A549 (cell line): ENCODE measurements at regions not wholly inside any gene's neighbourhood (a gene's known extent, or its start where the extent isn't known, plus 50 kb on each side); places are given as distances from the start of the nearest gene placed in this dataset.

Experiments
- ATAC-seq, 2 experiments: fragments of 200-7000 bp in 1 of 2; fragments of >200 bp in 1 of 2; cut with Nextera tagmentation in 1 of 2; cut with Tn5 transposase in 1 of 2; 3 replicates each; pipeline versions ENCODE4 v1.8.0 to v1.9.1; 2018 to 2020; ENCODE audit warnings: mild to moderate bottlenecking in 1 of 2, moderate library complexity in 1 of 2
- CTCF ChIA-PET: fragments of 300-600 bp; sonication (Branson Sonifier 250); formaldehyde crosslinking; extraction: SDS; loops from one replicate; lab custom pipeline; 2021; ENCODE audit warnings: antibody characterized with exemption, inconsistent platforms; lab: Yijun Ruan, JAX
- POLR2A ChIA-PET: fragments of 350-600 bp; formaldehyde crosslinking; extraction: SDS; loops from one replicate; lab custom pipeline; 2021; ENCODE audit warnings: antibody characterized with exemption, inconsistent platforms; lab: Yijun Ruan, JAX
- DNase-seq, 2 experiments: peaks; one replicate each; pipeline versions ENCODE4 v3.0.0 to v3.0.0-alpha.2; 2011 to 2016; ENCODE audit warnings: low read depth in 1 of 2, low spot score in 1 of 2
- FAIRE-seq: peaks from 2 replicates; lab custom pipeline; 2011; peaks lifted over from hg19 to GRCh38; lab: Jason Lieb, UNC
- H3K27ac ChIP-seq, 2 experiments: fragments of >200 bp; sonication (Bioruptor Twin); formaldehyde crosslinking; 3 replicates each; pipeline ENCODE4 v1.5.1; 2016 to 2017
- H3K4me1 ChIP-seq: fragments of >200 bp; sonication (Bioruptor Twin); formaldehyde crosslinking; 3 replicates; pipeline ENCODE4 v1.6.1; 2016
- H3K4me2 ChIP-seq: fragments of >200 bp; sonication (Bioruptor Twin); formaldehyde crosslinking; 3 replicates; pipeline ENCODE4 v1.6.1; 2016
- H3K4me3 ChIP-seq: fragments of >200 bp; sonication (Bioruptor Twin); formaldehyde crosslinking; 3 replicates; pipeline ENCODE4 v1.5.1; 2016
- H3K9me3 ChIP-seq: fragments of >200 bp; sonication (Bioruptor Twin); formaldehyde crosslinking; 3 replicates; pipeline ENCODE4 v1.6.1; 2016
- ATOH8 ChIP-seq: fragments of 250-450 bp; sonication (Bioruptor Pico); IDR thresholded peaks from 2 replicates; pipeline ENCODE4 v1.5.0; 2020; ENCODE audit warnings: low read depth, mild to moderate bottlenecking, moderate library complexity
- BCL3 ChIP-seq: fragments of >200 bp; sonication (Bioruptor Twin); formaldehyde crosslinking; IDR thresholded peaks from 3 replicates; pipeline ENCODE4 v1.6.1; 2016
- BHLHE40 ChIP-seq: IDR thresholded peaks from 2 replicates; pipeline ENCODE4 v1.6.1; 2012; ENCODE audit warnings: low read depth, low read length, inconsistent platforms
- CBX2 ChIP-seq: fragments of 200-600 bp; sonication (generic); IDR thresholded peaks from 2 replicates; pipeline ENCODE4 v1.6.1; 2016; ENCODE audit warnings: low read depth, mild to moderate bottlenecking, borderline replicate concordance
- CEBPB ChIP-seq, 2 experiments: fragments of >200 bp in 1 of 2; sonication (Bioruptor Twin) in 1 of 2; formaldehyde crosslinking in 1 of 2; IDR thresholded peaks; 2 replicates each; pipeline ENCODE4 v1.6.1; 2012 to 2016
- CHD4 ChIP-seq: fragments of 200-600 bp; sonication (generic); IDR thresholded peaks from 2 replicates; pipeline ENCODE4 v1.6.1; 2016; ENCODE audit warnings: antibody characterized with exemption, mild to moderate bottlenecking, borderline replicate concordance
- CTCF ChIP-seq: fragments of >200 bp; sonication (Bioruptor Twin); formaldehyde crosslinking; IDR thresholded peaks from 3 replicates; pipeline ENCODE4 v1.5.1; 2016
- E2F6 ChIP-seq: IDR thresholded peaks from 2 replicates; pipeline ENCODE4 v1.6.1; 2012; ENCODE audit warnings: low read depth, borderline replicate concordance
- EHMT2 ChIP-seq: fragments of 200-600 bp; sonication (generic); IDR thresholded peaks from 2 replicates; pipeline ENCODE4 v1.6.1; 2016; ENCODE audit warnings: antibody characterized with exemption, low read depth, mild to moderate bottlenecking, moderate library complexity
- ELK1 ChIP-seq: fragments of 150-350 bp; IDR thresholded peaks from 2 replicates; pipeline ENCODE4 v1.6.1; 2014; ENCODE audit warnings: low read depth, mild to moderate bottlenecking, low read length
- ESRRA ChIP-seq: fragments of 150-350 bp; IDR thresholded peaks from 2 replicates; pipeline ENCODE4 v1.6.1; 2014; ENCODE audit warnings: mild to moderate bottlenecking, low read length, borderline replicate concordance
- FOSB ChIP-seq: fragments of 250-450 bp; sonication (Bioruptor Pico); IDR thresholded peaks from 2 replicates; pipeline ENCODE4 v1.5.0; 2020; ENCODE audit warnings: mild to moderate bottlenecking, moderate library complexity
- FOXS1 ChIP-seq: fragments of 250-450 bp; sonication (Bioruptor Pico); IDR thresholded peaks from 2 replicates; pipeline ENCODE4 v1.5.0; 2020; ENCODE audit warnings: mild to moderate bottlenecking, moderate library complexity
- HEYL ChIP-seq: fragments of 250-450 bp; sonication (Bioruptor Pico); IDR thresholded peaks from 2 replicates; pipeline ENCODE4 v1.8.0; 2021; ENCODE audit warnings: mild to moderate bottlenecking, moderate library complexity
- HOXB5 ChIP-seq: fragments of 250-450 bp; sonication (Bioruptor Pico); IDR thresholded peaks from 2 replicates; pipeline ENCODE4 v1.5.0; 2020; ENCODE audit warnings: mild to moderate bottlenecking, moderate library complexity
- JUNB ChIP-seq: fragments of >200 bp; sonication (Bioruptor Twin); formaldehyde crosslinking; IDR thresholded peaks from 2 replicates; pipeline ENCODE4 v1.6.1; 2016
- KDM1A ChIP-seq: fragments of 200-600 bp; sonication (generic); IDR thresholded peaks from 2 replicates; pipeline ENCODE4 v1.6.1; 2016; ENCODE audit warnings: low read depth, mild to moderate bottlenecking
- KDM5A ChIP-seq: fragments of 200-600 bp; sonication (generic); IDR thresholded peaks from 2 replicates; pipeline ENCODE4 v1.6.1; 2016; ENCODE audit warnings: antibody characterized with exemption, mild to moderate bottlenecking
- MAX ChIP-seq: IDR thresholded peaks from 2 replicates; pipeline ENCODE4 v1.6.1; 2012
- NFE2L2 ChIP-seq: fragments of 150-350 bp; conservative IDR thresholded peaks from 2 replicates; pipeline ENCODE4 v1.6.1; 2014; ENCODE audit warnings: low read length
- PBX3 ChIP-seq: IDR thresholded peaks from 2 replicates; pipeline ENCODE4 v1.6.1; 2012
- PHF8 ChIP-seq: fragments of 200-600 bp; sonication (generic); IDR thresholded peaks from 2 replicates; pipeline ENCODE4 v1.6.1; 2016; ENCODE audit warnings: low read depth, mild to moderate bottlenecking, antibody characterized with exemption, moderate library complexity, borderline replicate concordance
- POLR2AphosphoS2 ChIP-seq: conservative IDR thresholded peaks from 2 replicates; pipeline ENCODE4 v1.6.1; 2012; ENCODE audit warnings: low read length, improper control_type of control experiment, inconsistent platforms
- RARB ChIP-seq: fragments of 250-450 bp; sonication (Bioruptor Pico); IDR thresholded peaks from 2 replicates; pipeline ENCODE4 v1.8.0; 2021; ENCODE audit warnings: mild to moderate bottlenecking, moderate library complexity
- RFX5 ChIP-seq: fragments of 450-650 bp; IDR thresholded peaks from 2 replicates; pipeline ENCODE4 v1.7.1; 2014; ENCODE audit warnings: antibody characterized with exemption, mild to moderate bottlenecking, moderate library complexity
- SMC3 ChIP-seq: fragments of >200 bp; sonication (Bioruptor Twin); formaldehyde crosslinking; IDR thresholded peaks from 3 replicates; pipeline ENCODE4 v1.6.1; 2018; ENCODE audit warnings: inconsistent platforms
- USF2 ChIP-seq: fragments of 450-650 bp; IDR thresholded peaks from 2 replicates; pipeline ENCODE4 v1.6.1; 2014; ENCODE audit warnings: antibody characterized with exemption
- ZNF302 ChIP-seq: fragments of 250-450 bp; sonication (Bioruptor Pico); IDR thresholded peaks from 2 replicates; pipeline ENCODE4 v1.9.0; 2021; ENCODE audit warnings: inconsistent platforms, mild to moderate bottlenecking, moderate library complexity
- ZSCAN20 ChIP-seq: fragments of 250-450 bp; sonication (Bioruptor Pico); IDR thresholded peaks from 2 replicates; pipeline ENCODE4 v1.8.0; 2022; ENCODE audit warnings: mild to moderate bottlenecking, moderate library complexity
- WGBS: methylation state at CpG from one replicate; pipeline ENCODE4 v1.1.6; 2017; ENCODE audit errors: missing lambda C conversion rate; 5-methylcytosine and 5-hydroxymethylcytosine counted together

GRCh38 chr6:44569931-44570385, 182.5 kb downstream of the CDC5L start:
- Histone ChIP-seq H3K4me1 (no peaks in the 10 kb centered on the region), H3K4me3 (no peak overlapping the region), H3K9me3 (no peaks in the 10 kb centered on the region), H3K4me2 (no peak overlapping the region), H3K27ac (no peak overlapping the region)
- no peak for ATAC-seq
- no peak for FAIRE-seq
- TF ChIP-seq FOSB (CRISPR knock-in tag) (no peak), E2F6 (no peak), BCL3 (no peak), RARB (CRISPR knock-in tag) (no peak), NFE2L2 (no peak), CEBPB (IDR thresholded peaks at IDR 0.05) (no peak), KDM1A (no peak), ATOH8 (CRISPR knock-in tag) (no peak), PHF8 (no peak), HOXB5 (CRISPR knock-in tag) (no peak), ZSCAN20 (CRISPR knock-in tag) (no peak), USF2 (no peak), CBX2 (no peak), ELK1 (no peak), KDM5A (no peak), ZNF302 (CRISPR knock-in tag) (no peak), SMC3 (no peak), CHD4 (no peak)
- ChIA-PET POLR2A (no interaction called here), CTCF (interaction anchor here (1.5 kb wide), 1 partner anchor 94 kb away, joined by 3 read pairs; no protein-coding TSS in a partner anchor)
- WGBS, result 47% methylated on average over 7 of the region's 7 CpGs
- no peak for DNase-seq

GRCh38 chr6:44571510-44571909, 184.0 kb downstream of the CDC5L start:
- POLR2A ChIA-PET, result no interaction called here
- ATAC-seq, result no peak

More at GRCh38 chr6:44571510-44571909, 184.0 kb downstream of the CDC5L start:
- no peak for DNase-seq
- Histone ChIP-seq H3K4me2 (no peak overlapping the region), H3K27ac (no peak overlapping the region), H3K4me1 (no peaks in the 10 kb centered on the region)
- 6% methylated on average over 1 of the region's 1 CpG for WGBS
- CTCF ChIA-PET, result no interaction called here
- TF ChIP-seq ATOH8 (CRISPR knock-in tag) (no peak), RFX5 (no peak), POLR2AphosphoS2 (no peak), HOXB5 (CRISPR knock-in tag) (no peak), KDM5A (no peak), EHMT2 (no peak), BHLHE40 (no peak), CTCF (no peak), JUNB (no peak), ESRRA (no peak), MAX (no peak), PBX3 (no peak), USF2 (no peak), FOXS1 (no peak), HEYL (CRISPR knock-in tag) (no peak)
- TF ChIP-seq, all 56 proteins: peak for 0
- no peak for FAIRE-seq
- no peaks in the 10 kb centered on the region for H3K9me3 ChIP-seq
- no peak overlapping the region for H3K4me3 ChIP-seq
